Lung (tissue), 11 donors: ENCODE measurements at regions not wholly inside any gene's neighbourhood (a gene's known extent, or its start where the extent isn't known, plus 50 kb on each side); places are given as distances from the start of the nearest gene placed in this dataset.

Experiments
- ATAC-seq: fragments of 200-7000 bp; cut with Tn5 transposase; one replicate; pipeline ENCODE4 v1.9.1; 2020; ENCODE audit warnings: moderate number of reproducible peaks; ENCODE audit not compliant: insufficient read depth, low FRiP score
- DNase-seq, 3 donors: peaks; one replicate each; pipeline ENCODE4 v3.0.0-alpha.2; 2013 to 2017
- H3K27ac ChIP-seq, 2 donors: one replicate each; pipeline ENCODE4 v1.5.1; 2013; ENCODE audit warnings: mild to moderate bottlenecking in 2 of 2, moderate library complexity in 2 of 2, control low read depth in 1 of 2, inconsistent platforms in 1 of 2, low read depth in 1 of 2, low read length in 1 of 2
- H3K27me3 ChIP-seq, 3 donors: one replicate each; pipeline ENCODE4 v1.5.1; 2013; ENCODE audit warnings: low read length in 2 of 3; ENCODE audit not compliant: control insufficient read depth in 3 of 3, insufficient read depth in 3 of 3
- H3K36me3 ChIP-seq, 4 donors: one replicate each; pipeline ENCODE4 v1.5.1; 2013; ENCODE audit warnings: low read length in 4 of 4, mild to moderate bottlenecking in 1 of 4, moderate library complexity in 1 of 4; ENCODE audit not compliant: control insufficient read depth in 4 of 4, insufficient read depth in 4 of 4
- H3K4me1 ChIP-seq, 5 donors: one replicate each; pipeline ENCODE4 v1.5.1; 2013; ENCODE audit warnings: low read length in 5 of 5, mild to moderate bottlenecking in 2 of 5, moderate library complexity in 1 of 5; ENCODE audit not compliant: control insufficient read depth in 5 of 5, insufficient read depth in 5 of 5
- H3K4me3 ChIP-seq: one replicate; pipeline ENCODE4 v1.5.1; 2013; ENCODE audit warnings: mild to moderate bottlenecking, control low read depth, moderate library complexity
- H3K9ac ChIP-seq, 2 donors: one replicate each; pipeline ENCODE4 v1.5.1; 2013; ENCODE audit warnings: low read length in 2 of 2, control low read depth in 1 of 2; ENCODE audit not compliant: insufficient read depth in 1 of 2
- H3K9me3 ChIP-seq, 4 donors: one replicate each; pipeline ENCODE4 v1.5.1; 2013; ENCODE audit warnings: low read length in 3 of 4, mild to moderate bottlenecking in 1 of 4, moderate library complexity in 1 of 4; ENCODE audit not compliant: control insufficient read depth in 4 of 4, insufficient read depth in 3 of 4
- CTCF ChIP-seq: IDR thresholded peaks from 2 replicates; pipeline ENCODE4 v1.5.1; 2012; ENCODE audit warnings: mild to moderate bottlenecking; ENCODE audit errors: control extremely low read depth, extremely low read depth
- WGBS, 2 donors: extraction: QIAGEN DNeasy Blood & Tissue Kit; methylation state at CpG; one replicate each; pipeline ENCODE4 v1.1.7; 2013; 5-methylcytosine and 5-hydroxymethylcytosine counted together
- donor health status: control.
- donor health status: control.
- donor health status: Bipolar disorder and iron deficiency.
- donor health status: healthy.
- donor health status: DM: yes; HTN: yes; CAD: no.

GRCh38 chr13:47788844-47789243 is 212.2 kb downstream of the SUCLA2 start:
- Histone ChIP-seq H3K27ac (no peak overlapping the region), H3K4me1 (no peaks in the 10 kb centered on the region), H3K9ac (no peak overlapping the region), H3K4me3 (no peak overlapping the region), H3K36me3 (no peaks in the 10 kb centered on the region), H3K27me3 (no peaks in the 10 kb centered on the region), H3K9me3 (peaks cover 0 to 6% (median 2%) of the 10 kb centered on the region in 4 donors)
- DNase-seq (no peak), ATAC-seq (no peak)
- no peak for TF ChIP-seq CTCF

GRCh38 chr13:47774671-47774994 is 226.4 kb downstream of the SUCLA2 start:
- H3K9me3 ChIP-seq: no peaks in the 10 kb centered on the region
- no peak for ATAC-seq
- no peak overlapping the region for H3K27ac ChIP-seq
- no peak overlapping the region for H3K9ac ChIP-seq
- H3K27me3 ChIP-seq: no peaks in the 10 kb centered on the region
- H3K4me3 ChIP-seq: no peak overlapping the region
- H3K4me1 ChIP-seq: no peaks in the 10 kb centered on the region
- DNase-seq: no peak
- no peak for TF ChIP-seq CTCF
- H3K36me3 ChIP-seq: no peaks in the 10 kb centered on the region

- no peak for TF ChIP-seq CTCF
- Histone ChIP-seq H3K9me3 (no peaks in the 10 kb centered on the region), H3K4me1 (no peaks in the 10 kb centered on the region), H3K4me3 (no peak overlapping the region), H3K27me3 (no peaks in the 10 kb centered on the region), H3K27ac (no peak overlapping the region), H3K9ac (no peak overlapping the region), H3K36me3 (no peaks in the 10 kb centered on the region)
- 81 to 86% methylated on average over 1 of the region's 1 CpG for WGBS, 2 donors
- DNase-seq (no peak), ATAC-seq (no peak)
Measured at GRCh38 chr13:47764817-47765216, 236.3 kb downstream of the SUCLA2 start.

GRCh38 chr13:47757466-47758080 is 243.5 kb downstream of the SUCLA2 start:
- Histone ChIP-seq H3K4me1 (no peaks in the 10 kb centered on the region), H3K27me3 (no peaks in the 10 kb centered on the region), H3K9me3 (no peaks in the 10 kb centered on the region), H3K27ac (no peak overlapping the region), H3K9ac (no peak overlapping the region), H3K36me3 (no peaks in the 10 kb centered on the region), H3K4me3 (no peak overlapping the region)
- no peak for ATAC-seq
- TF ChIP-seq CTCF: no peak
- 75 to 88% methylated on average over 4 of the region's 4 CpGs for WGBS, 2 donors
- no peak for DNase-seq
